A673 (cell line): ENCODE measurements at regions not wholly inside any gene's neighbourhood (a gene's known extent, or its start where the extent isn't known, plus 50 kb on each side); places are given as distances from the start of the nearest gene placed in this dataset.

ENCODE experiments used
- CTCF ChIP-seq: fragments of 300-800, 200-600 bp; sonication (generic); conservative IDR thresholded peaks from 2 replicates; pipeline ENCODE4 v1.5.1; 2017; ENCODE audit warnings: low read depth, mild to moderate bottlenecking, antibody characterized with exemption, low read length, moderate library complexity, mixed read lengths
- EZH2 ChIP-seq: fragments of 200-600 bp; sonication (generic); IDR thresholded peaks from 2 replicates; pipeline ENCODE4 v1.6.1; 2017; ENCODE audit warnings: borderline replicate concordance, low read depth, mild to moderate bottlenecking, mixed read lengths, antibody characterized with exemption, low read length; ENCODE audit not compliant: poor library complexity, severe bottlenecking

GRCh38 chr5:114311281-114311680, 50.6 kb upstream of the KCNN2 start:
- TF ChIP-seq CTCF (no peak), EZH2 (no peak)
